Stimulated activated CD4-positive, alpha-beta T cell treated with anti-CD3 and anti-CD28 coated beads, Interleukin-12 subunit alpha, Interleukin-12 subunit beta, amount 100 ng/mL, for 48 hours (primary cell): ENCODE measurements at regions not wholly inside any gene's neighbourhood (a gene's known extent, or its start where the extent isn't known, plus 50 kb on each side); places are given as distances from the start of the nearest gene placed in this dataset.

Source experiments
- DNase-seq, 3 donors: peaks; one replicate each; pipeline ENCODE4 v3.0.0-alpha.2; 2020; ENCODE audit warnings: low read depth in 2 of 3, low spot score in 1 of 3

DNA sequence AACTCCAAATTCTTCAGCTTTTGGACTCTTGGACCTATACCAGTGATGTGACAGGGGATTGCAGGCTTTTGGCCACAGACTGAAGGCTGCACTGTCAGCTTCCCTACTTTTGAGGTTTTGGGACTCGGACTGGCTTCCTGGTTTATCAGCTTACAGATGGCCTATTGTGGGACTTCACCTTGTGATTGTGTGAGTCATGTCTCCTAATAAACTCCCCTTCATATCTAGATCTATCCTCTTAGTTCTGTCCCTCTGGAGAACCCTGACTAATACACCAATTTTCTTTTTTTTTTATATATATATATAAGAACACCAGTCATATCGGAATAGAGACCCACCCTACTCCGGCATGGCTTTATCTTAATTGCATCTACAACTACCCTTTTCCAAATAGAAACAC, 166.8 kb downstream of the ETV1 start:
- DNase-seq: no peak

DNA sequence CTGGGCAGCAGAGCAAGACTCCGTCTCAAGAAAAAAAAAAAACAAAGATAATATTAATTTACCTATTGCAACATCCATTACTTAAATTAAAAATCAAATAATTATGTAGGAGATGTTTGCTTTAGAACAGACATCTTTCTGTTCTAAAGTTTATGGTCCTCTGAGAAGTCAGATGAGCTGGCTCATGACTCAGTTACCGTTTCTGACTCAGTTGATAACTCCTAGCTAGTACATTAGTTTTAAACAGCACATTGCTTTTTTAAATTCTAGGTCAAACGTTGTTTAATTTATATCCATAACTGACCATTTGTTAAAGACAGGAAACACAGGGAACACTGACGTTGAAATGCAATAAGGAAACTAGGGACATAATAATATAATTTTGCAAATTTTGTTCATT, 162.7 kb downstream of the ETV1 start:
- DNase-seq: no peak

DNA sequence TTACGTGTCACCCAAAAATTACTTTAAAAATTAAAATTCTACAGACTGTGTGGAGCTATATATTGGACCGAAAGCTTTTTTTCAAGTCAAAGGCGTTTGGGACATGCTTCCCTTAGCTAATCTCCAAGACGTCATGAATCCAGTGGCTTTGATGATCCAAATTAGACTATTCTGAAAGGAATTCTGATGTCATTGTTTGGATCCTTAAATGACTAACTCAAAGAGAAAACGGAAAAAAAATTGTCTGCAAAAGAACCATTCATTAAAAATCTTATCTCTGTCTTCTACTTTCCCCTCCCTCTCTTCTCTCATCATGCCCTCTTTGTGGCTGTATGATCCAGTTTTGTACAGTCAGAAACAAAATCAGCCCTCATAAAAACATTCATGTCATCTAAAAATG, 161.8 kb downstream of the ETV1 start:
- DNase-seq: no peak

DNA sequence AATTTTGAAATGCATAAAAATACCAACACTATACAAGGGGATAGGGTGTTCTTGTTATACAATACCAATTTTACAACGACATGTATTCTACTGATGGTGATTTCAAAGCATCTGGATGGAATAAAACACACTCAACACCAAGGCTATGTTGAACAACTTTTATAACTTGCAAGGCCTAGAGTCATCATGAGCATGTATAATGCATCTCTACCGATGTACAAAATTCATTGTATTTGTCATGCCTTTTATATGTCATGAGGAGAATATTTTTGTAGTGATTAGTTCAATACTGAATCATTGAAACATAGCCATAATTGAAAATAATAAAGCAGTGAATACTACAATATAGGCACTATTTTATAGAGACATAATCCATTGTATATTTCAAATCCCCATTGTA, 160.2 kb downstream of the ETV1 start:
- DNase-seq: no peak

DNA sequence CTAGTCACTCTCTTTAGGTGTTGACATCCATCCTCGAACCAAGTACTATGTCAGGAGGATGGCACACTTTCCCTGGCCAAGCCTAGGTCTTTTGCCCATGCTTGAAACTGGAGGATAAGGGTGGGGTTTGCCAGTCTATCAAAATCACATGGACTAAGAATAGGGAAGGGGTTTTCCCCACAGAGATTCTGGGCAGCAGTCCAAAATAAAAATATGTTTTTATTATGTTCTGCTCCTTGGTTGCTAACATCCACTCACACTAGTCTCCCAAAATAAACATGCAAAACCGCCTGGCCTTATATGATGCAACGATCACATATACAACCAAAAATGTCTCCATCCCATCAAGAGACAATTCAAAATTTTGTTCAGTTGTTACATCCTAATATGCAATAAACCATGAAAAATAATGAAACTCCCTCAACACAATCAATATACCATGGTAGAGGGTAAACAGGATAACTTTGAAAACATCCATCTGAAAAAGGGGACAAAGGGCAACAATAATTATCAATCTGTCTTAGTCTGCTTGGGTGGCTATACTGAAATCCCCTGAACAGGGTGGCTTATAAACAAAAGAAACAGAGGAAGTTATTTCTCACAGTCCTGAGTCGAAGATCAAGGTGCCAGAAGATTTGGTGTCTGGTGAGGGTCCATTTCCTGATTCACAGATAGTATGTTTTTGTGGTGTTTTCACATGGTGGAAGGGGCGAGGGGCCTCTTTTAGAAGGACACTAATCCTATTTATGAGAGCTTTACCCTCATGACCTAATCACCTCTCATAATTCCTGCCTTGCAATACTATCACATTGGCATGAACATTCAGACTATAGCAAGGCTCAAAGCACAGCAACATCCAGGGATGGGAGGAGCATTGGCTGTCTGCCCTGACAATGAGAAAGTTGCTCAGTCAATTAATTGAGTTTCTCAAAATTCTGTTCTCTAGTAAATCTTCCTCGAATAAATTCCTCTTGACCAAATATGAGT, 159.3 kb downstream of the ETV1 start:
- no peak for DNase-seq

DNA sequence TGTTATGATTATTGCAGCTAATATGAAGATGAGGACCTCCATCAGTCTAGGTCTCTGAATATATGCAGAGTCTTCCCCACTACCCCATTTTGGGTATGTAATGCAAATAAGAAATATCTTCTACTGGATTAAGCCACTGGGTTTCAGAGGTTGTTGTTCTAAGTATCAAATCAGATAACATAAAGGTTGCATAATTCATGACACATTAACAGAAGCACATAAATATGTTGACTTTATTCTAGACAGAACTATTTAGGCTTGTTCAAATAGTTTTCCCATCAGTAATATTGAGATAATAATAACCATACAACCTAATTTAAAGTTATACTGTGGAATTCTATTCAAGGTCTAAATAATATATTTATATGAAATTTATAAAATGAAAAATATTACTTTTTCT, 157.1 kb downstream of the ETV1 start:
- no peak for DNase-seq

DNA sequence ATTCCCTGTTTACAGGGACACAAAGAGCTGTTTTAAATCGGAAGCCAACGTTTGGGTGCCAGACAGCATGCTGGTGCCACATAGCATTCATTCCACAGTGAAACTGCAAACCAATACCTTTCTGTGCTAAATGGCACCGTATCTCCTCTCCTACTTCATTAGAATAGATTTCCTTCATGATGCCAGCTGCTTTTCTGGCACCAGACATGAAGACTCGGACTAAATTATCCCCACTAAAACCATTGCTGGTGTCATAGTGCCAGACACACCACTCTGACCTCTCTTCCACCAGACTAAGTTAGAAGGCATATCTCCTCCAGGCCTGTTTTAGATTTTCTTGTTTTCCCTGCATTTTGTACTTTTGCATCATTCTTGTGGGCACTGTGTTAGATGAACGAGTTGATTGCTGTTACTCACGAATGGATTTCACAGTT, 155.1 kb downstream of the ETV1 start:
- DNase-seq: no peak

DNA sequence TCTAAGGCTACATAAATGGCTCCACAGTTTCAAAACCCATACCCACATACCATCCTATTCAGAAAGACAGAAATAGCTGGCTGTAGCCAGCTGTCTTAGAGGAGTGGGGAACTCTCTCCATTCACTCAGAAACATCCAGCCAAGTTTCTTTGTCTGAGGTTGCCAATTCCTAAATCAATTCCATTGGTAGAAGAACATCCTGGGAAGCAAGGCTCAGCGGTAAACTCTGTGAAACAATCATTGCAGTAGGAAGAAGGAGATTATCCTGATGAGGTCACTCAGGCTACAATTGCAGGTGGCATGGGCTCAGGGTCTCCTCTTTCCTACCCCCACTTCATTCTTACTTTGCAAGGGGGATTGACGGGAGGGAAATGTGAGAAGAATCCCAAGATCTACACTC, 154.0 kb downstream of the ETV1 start:
- DNase-seq: no peak

DNA sequence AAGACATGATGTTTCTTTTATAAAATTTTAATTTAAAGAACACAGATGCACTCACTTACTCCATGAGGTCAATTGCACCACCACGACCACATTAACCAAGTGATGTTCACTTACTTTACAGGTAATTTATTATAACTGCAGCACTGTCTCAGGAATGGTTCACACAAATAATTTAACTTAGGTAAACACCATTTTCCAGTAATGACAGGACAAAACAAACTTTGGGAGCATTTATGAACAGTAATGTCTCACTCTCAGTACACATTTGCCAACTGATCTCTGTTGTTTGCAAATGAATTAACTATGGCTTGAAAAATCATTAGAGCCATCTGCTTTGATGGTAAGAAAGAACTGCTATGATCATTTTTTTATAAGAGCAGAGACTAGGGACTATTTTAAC, 150.4 kb downstream of the ETV1 start:
- DNase-seq: no peak
